GM12878 (cell line): ENCODE measurements at regions not wholly inside any gene's neighbourhood (a gene's known extent, or its start where the extent isn't known, plus 50 kb on each side); places are given as distances from the start of the nearest gene placed in this dataset.
"Not testable (repeated sequence)": the region's sequence is repeated elsewhere in the genome, so short reads cannot be mapped to it uniquely, and the experiment has no call there.

Experiments
- CEBPB ChIP-seq, 2 experiments: fragments of 150-350 bp in 1 of 2; IDR thresholded peaks; 2 replicates each; pipeline ENCODE4 v1.6.1; 2012 to 2014; ENCODE audit warnings: low read depth in 2 of 2, low read length in 2 of 2, borderline replicate concordance in 1 of 2, inconsistent platforms in 1 of 2
- CTCF ChIP-seq, 3 experiments: IDR thresholded peaks in 2 of 3; conservative IDR thresholded peaks in 1 of 3; 2 replicates each; pipeline ENCODE4 v1.5.1; 2011; ENCODE audit warnings: low read depth in 3 of 3, low read length in 3 of 3, mild to moderate bottlenecking in 3 of 3, control low read depth in 2 of 3, moderate library complexity in 2 of 3, inconsistent platforms in 1 of 3, mixed read lengths in 1 of 3; ENCODE audit not compliant: control insufficient read depth in 2 of 3, insufficient read depth in 1 of 3; ENCODE audit errors: extremely low read depth in 1 of 3
- NFYB ChIP-seq: IDR thresholded peaks from 2 replicates; pipeline ENCODE4 v1.6.1; 2011; ENCODE audit warnings: low read depth, mild to moderate bottlenecking, low read length, improper control_type of control experiment, moderate library complexity; ENCODE audit not compliant: insufficient read depth
- POLR2AphosphoS5 ChIP-seq: IDR thresholded peaks from 2 replicates; pipeline ENCODE4 v1.6.1; 2011; ENCODE audit warnings: mild to moderate bottlenecking, low read length, inconsistent platforms
- SIN3A ChIP-seq: IDR thresholded peaks from 2 replicates; pipeline ENCODE4 v1.6.1; 2012; ENCODE audit warnings: low read depth, low read length, improper control_type of control experiment
- TCF12 ChIP-seq: IDR thresholded peaks from 2 replicates; pipeline ENCODE4 v1.6.1; 2011; ENCODE audit warnings: low read depth, mild to moderate bottlenecking, low read length
- ZBTB11 ChIP-seq: fragments of 450-650 bp; formaldehyde crosslinking; IDR thresholded peaks from 2 replicates; pipeline ENCODE4 v1.5.0; 2022; ENCODE audit warnings: mild to moderate bottlenecking, missing genetic modification characterization
- ZNF207 ChIP-seq: fragments of 450-650 bp; IDR thresholded peaks from 2 replicates; pipeline ENCODE4 v1.6.1; 2014; ENCODE audit warnings: antibody characterized with exemption, mild to moderate bottlenecking, borderline replicate concordance

- TF ChIP-seq NFYB; CTCF (IDR thresholded peaks at IDR 0.05 in 2 of 3, conservative IDR thresholded peaks at IDR 0.05 in 1 of 3; ENCODE audit: control insufficient read depth in 2 of 3, extremely low read depth in 1 of 3, insufficient read depth in 1 of 3, low read depth in 3 of 3, low read length in 3 of 3); ZNF207; POLR2AphosphoS5; SIN3A; ZBTB11 (CRISPR knock-in tag); CEBPB (IDR thresholded peaks at IDR 0.05; ENCODE audit: borderline replicate concordance in 1 of 2, low read depth in 2 of 2, low read length in 2 of 2); TCF12: not testable (repeated sequence)
These were observed 68.2 kb downstream of the SYT15B start for GRCh38 chr10:47695149-47695548.
